Fibroblast of skin of abdomen (primary cell): ENCODE measurements at regions not wholly inside any gene's neighbourhood (a gene's known extent, or its start where the extent isn't known, plus 50 kb on each side); places are given as distances from the start of the nearest gene placed in this dataset.
A peak's percentile ranks its signal among the peaks of the same experiment; 100 is the strongest.

Experiments
- DNase-seq: peaks from one replicate; pipeline ENCODE4 v3.0.0-alpha.2; 2013

GRCh38 chr5:33329891-33330290 is 110.9 kb upstream of the TARS1 start:
- no peak for DNase-seq

GRCh38 chr5:33330426-33330825 is 110.3 kb upstream of the TARS1 start:
- DNase-seq, result peak; percentile 47

GRCh38 chr5:33330992-33331391 is 109.8 kb upstream of the TARS1 start:
- no peak for DNase-seq

GRCh38 chr5:33332804-33333203 is 108.0 kb upstream of the TARS1 start:
- DNase-seq, result no peak

GRCh38 chr5:33334829-33335228 is 105.9 kb upstream of the TARS1 start:
- no peak for DNase-seq

GRCh38 chr5:33336891-33337636 is 103.7 kb upstream of the TARS1 start:
- peak; percentile 41 for DNase-seq

- no peak for DNase-seq
These were observed 103.2 kb upstream of the TARS1 start for GRCh38 chr5:33337637-33337992.

GRCh38 chr5:33338336-33339110 is 102.2 kb upstream of the TARS1 start:
- DNase-seq, result no peak

GRCh38 chr5:33339413-33339812 is 101.4 kb upstream of the TARS1 start:
- no peak for DNase-seq

GRCh38 chr5:33340195-33340594 is 100.6 kb upstream of the TARS1 start:
- DNase-seq, result no peak

GRCh38 chr5:33341351-33341750 is 99.4 kb upstream of the TARS1 start:
- no peak for DNase-seq

- peak; percentile 89 for DNase-seq
These were observed 97.0 kb upstream of the TARS1 start for GRCh38 chr5:33343676-33344327.

GRCh38 chr5:33346534-33346933 is 94.2 kb upstream of the TARS1 start:
- DNase-seq, result no peak

- DNase-seq, result peak; percentile 35
These were observed 79.0 kb upstream of the TARS1 start for GRCh38 chr5:33361781-33362180.

- peak; percentile 8 for DNase-seq
These were observed 77.8 kb upstream of the TARS1 start for GRCh38 chr5:33362915-33363314.

GRCh38 chr5:33363537-33363936 is 77.2 kb upstream of the TARS1 start:
- peak; percentile 36 for DNase-seq

- DNase-seq, result no peak
These were observed 76.4 kb upstream of the TARS1 start for GRCh38 chr5:33364406-33364805.

- DNase-seq, result peak; percentile 20
These were observed 73.3 kb upstream of the TARS1 start for GRCh38 chr5:33367416-33367815.

- DNase-seq, result peak; percentile 78
These were observed 71.0 kb upstream of the TARS1 start for GRCh38 chr5:33369485-33370465.

GRCh38 chr5:33370466-33370859 is 70.3 kb upstream of the TARS1 start:
- no peak for DNase-seq

- peak; percentile 86 for DNase-seq
These were observed 69.1 kb upstream of the TARS1 start for GRCh38 chr5:33371660-33372059.

- no peak for DNase-seq
These were observed 67.9 kb upstream of the TARS1 start for GRCh38 chr5:33372721-33373472.
